Right ventricle myocardium inferior (tissue), 1 donor: ENCODE measurements at regions not wholly inside any gene's neighbourhood (a gene's known extent, or its start where the extent isn't known, plus 50 kb on each side); places are given as distances from the start of the nearest gene placed in this dataset.
A peak's percentile ranks its signal among the peaks of the same experiment; 100 is the strongest.
"Not testable (repeated sequence)": the region's sequence is repeated elsewhere in the genome, so short reads cannot be mapped to it uniquely, and the experiment has no call there.

ENCODE experiments used
- ATAC-seq: fragments of 200-7000 bp; cut with Tn5 transposase; one replicate; pipeline ENCODE4 v1.9.1; 2020; ENCODE audit warnings: mild to moderate bottlenecking, moderate library complexity
- DNase-seq: peaks from one replicate; pipeline ENCODE4 v3.0.0; 2021; ENCODE audit errors: missing footprints
- intact Hi-C: fragments of 100-400 bp; cut with DNase I; formaldehyde crosslinking; loops from one replicate; pipeline ENCODE4 v1.11.0; 2022
- donor health status: DM: no; HTN: yes; CAD: no; lungs with severe emphysema.

GRCh38 chr21:9013502-9014242 is 1507.7 kb upstream of the TPTE start:
- intact Hi-C loops, DNase-seq, ATAC-seq: not testable (repeated sequence)

- ATAC-seq, DNase-seq: not testable (repeated sequence)
Measured at GRCh38 chr21:9014243-9014734, 1507.1 kb upstream of the TPTE start.

GRCh38 chr21:9015483-9016197 is 1505.7 kb upstream of the TPTE start:
- intact Hi-C loops, ATAC-seq, DNase-seq: not testable (repeated sequence)

More at GRCh38 chr21:9014243-9014734, 1507.1 kb upstream of the TPTE start:
- intact Hi-C loops, result not testable (repeated sequence)

GRCh38 chr21:9017206-9017605 is 1504.2 kb upstream of the TPTE start:
- intact Hi-C loops, ATAC-seq: not testable (repeated sequence)
- DNase-seq, result peak; percentile 34

GRCh38 chr21:9018731-9019253 is 1502.6 kb upstream of the TPTE start:
- intact Hi-C loops, DNase-seq: not testable (repeated sequence)

GRCh38 chr21:9024006-9024767 is 1497.2 kb upstream of the TPTE start:
- ATAC-seq, result not testable (repeated sequence)

More at GRCh38 chr21:9018731-9019253, 1502.6 kb upstream of the TPTE start:
- ATAC-seq, result not testable (repeated sequence)

GRCh38 chr21:9026729-9027416 is 1494.5 kb upstream of the TPTE start:
- ATAC-seq, intact Hi-C loops: not testable (repeated sequence)
- DNase-seq, result peak; percentile 22

More at GRCh38 chr21:9024006-9024767, 1497.2 kb upstream of the TPTE start:
- DNase-seq, result peak; percentile 9
- intact Hi-C loops, result not testable (repeated sequence)

- DNase-seq, result peak; percentile 45
- ATAC-seq, intact Hi-C loops: not testable (repeated sequence)
Measured at GRCh38 chr21:9027417-9027800, 1494.0 kb upstream of the TPTE start.

GRCh38 chr21:9028624-9029431 is 1492.6 kb upstream of the TPTE start:
- peak; percentile 52 for DNase-seq
- intact Hi-C loops, ATAC-seq: not testable (repeated sequence)

GRCh38 chr21:9030141-9030665 is 1491.2 kb upstream of the TPTE start:
- ATAC-seq, intact Hi-C loops: not testable (repeated sequence)
- peak; percentile 6 for DNase-seq

GRCh38 chr21:9031482-9032374 is 1489.7 kb upstream of the TPTE start:
- DNase-seq, ATAC-seq, intact Hi-C loops: not testable (repeated sequence)

- DNase-seq, intact Hi-C loops, ATAC-seq: not testable (repeated sequence)
Measured at GRCh38 chr21:9032547-9032946, 1488.8 kb upstream of the TPTE start.

GRCh38 chr21:9033295-9033694 is 1488.1 kb upstream of the TPTE start:
- ATAC-seq, intact Hi-C loops: not testable (repeated sequence)
- DNase-seq, result peak; percentile 69

- intact Hi-C loops, result not testable (repeated sequence)
Measured at GRCh38 chr21:9034491-9035200, 1486.7 kb upstream of the TPTE start.

GRCh38 chr21:9035225-9035624 is 1486.2 kb upstream of the TPTE start:
- ATAC-seq, intact Hi-C loops: not testable (repeated sequence)
- DNase-seq, result peak; percentile 8

More at GRCh38 chr21:9034491-9035200, 1486.7 kb upstream of the TPTE start:
- ATAC-seq, result not testable (repeated sequence)
- DNase-seq, result peak; percentile 56
